H9 (cell line): ENCODE measurements at regions not wholly inside any gene's neighbourhood (a gene's known extent, or its start where the extent isn't known, plus 50 kb on each side); places are given as distances from the start of the nearest gene placed in this dataset.

Experiments used
- DNase-seq: peaks from one replicate; pipeline ENCODE4 v3.0.0-alpha.2; 2017
- H2AFZ ChIP-seq: one replicate; pipeline ENCODE4 v1.6.1; 2013; ENCODE audit warnings: mild to moderate bottlenecking, low read length, control low read depth, moderate library complexity
- H2AK5ac ChIP-seq: 2 replicates; pipeline ENCODE4 v1.6.1; 2013; ENCODE audit warnings: low read length, control low read depth, mixed read lengths; ENCODE audit not compliant: insufficient read length
- H2BK120ac ChIP-seq: one replicate; pipeline ENCODE4 v1.6.1; 2013; ENCODE audit warnings: low read depth, mild to moderate bottlenecking, low read length, control low read depth, inconsistent platforms; ENCODE audit not compliant: poor library complexity, severe bottlenecking
- H2BK12ac ChIP-seq: 2 replicates; pipeline ENCODE4 v1.6.1; 2013; ENCODE audit warnings: low read length, control low read depth, mixed read lengths, low read depth; ENCODE audit not compliant: insufficient read length
- H2BK15ac ChIP-seq: 2 replicates; pipeline ENCODE4 v1.6.1; 2013; ENCODE audit warnings: low read depth, low read length, control low read depth
- H2BK20ac ChIP-seq: one replicate; pipeline ENCODE4 v1.6.1; 2013; ENCODE audit warnings: low read depth, mild to moderate bottlenecking, low read length, control low read depth, inconsistent platforms; ENCODE audit not compliant: poor library complexity, severe bottlenecking
- H2BK5ac ChIP-seq: 2 replicates; pipeline ENCODE4 v1.6.1; 2013; ENCODE audit warnings: low read length, control low read depth, mixed read lengths; ENCODE audit not compliant: insufficient read length
- H3K14ac ChIP-seq: 2 replicates; pipeline ENCODE4 v1.6.1; 2013; ENCODE audit warnings: low read length, control low read depth; ENCODE audit not compliant: insufficient read depth
- H3K18ac ChIP-seq: 2 replicates; pipeline ENCODE4 v1.6.1; 2013; ENCODE audit warnings: low read depth, mild to moderate bottlenecking, mixed read lengths, low read length, control low read depth; ENCODE audit not compliant: insufficient read length
- H3K23ac ChIP-seq: 2 replicates; pipeline ENCODE4 v1.6.1; 2013; ENCODE audit warnings: low read length, control low read depth, mixed read lengths, low read depth; ENCODE audit not compliant: insufficient read length
- H3K23me2 ChIP-seq: 2 replicates; pipeline ENCODE4 v1.6.1; 2013; ENCODE audit warnings: low read depth, mild to moderate bottlenecking, mixed read lengths, low read length, control low read depth; ENCODE audit not compliant: insufficient read length, poor library complexity, severe bottlenecking
- H3K27ac ChIP-seq: 2 replicates; pipeline ENCODE4 v1.5.1; 2013; ENCODE audit warnings: low read length, control low read depth, mixed read lengths, low read depth; ENCODE audit not compliant: insufficient read length
- H3K27me3 ChIP-seq: 2 replicates; pipeline ENCODE4 v1.6.1; 2013; ENCODE audit warnings: low read length, control low read depth, inconsistent platforms; ENCODE audit not compliant: insufficient read depth
- H3K4ac ChIP-seq: 2 replicates; pipeline ENCODE4 v1.6.1; 2013; ENCODE audit warnings: low read depth, mild to moderate bottlenecking, control low read depth, inconsistent platforms, low read length, moderate library complexity
- H3K4me1 ChIP-seq: 2 replicates; pipeline ENCODE4 v1.6.1; 2013; ENCODE audit warnings: low read length, control low read depth, inconsistent platforms; ENCODE audit not compliant: insufficient read depth
- H3K4me2 ChIP-seq: 2 replicates; pipeline ENCODE4 v1.6.1; 2013; ENCODE audit warnings: low read length, control low read depth, mixed read lengths; ENCODE audit not compliant: insufficient read length, insufficient read depth
- H3K56ac ChIP-seq: 2 replicates; pipeline ENCODE4 v1.6.1; 2013; ENCODE audit warnings: low read depth, mild to moderate bottlenecking, mixed read lengths, low read length, control low read depth; ENCODE audit not compliant: insufficient read length
- H3K79me1 ChIP-seq: 2 replicates; pipeline ENCODE4 v1.6.1; 2013; ENCODE audit warnings: low read depth, mild to moderate bottlenecking, moderate library complexity, low read length, control low read depth, inconsistent platforms; ENCODE audit not compliant: insufficient read depth, poor library complexity, severe bottlenecking
- H3K79me2 ChIP-seq: 2 replicates; pipeline ENCODE4 v1.6.1; 2013; ENCODE audit warnings: low read length, control low read depth, inconsistent platforms; ENCODE audit not compliant: insufficient read depth
- H3K9ac ChIP-seq: 2 replicates; pipeline ENCODE4 v1.6.1; 2013; ENCODE audit warnings: low read length, control low read depth, mixed read lengths; ENCODE audit not compliant: insufficient read length; ENCODE audit errors: extremely low read depth
- H3K9me3 ChIP-seq: one replicate; pipeline ENCODE4 v1.6.1; 2013; ENCODE audit warnings: low read depth, low read length, inconsistent platforms; ENCODE audit not compliant: control insufficient read depth
- H3T11ph ChIP-seq: one replicate; pipeline ENCODE4 v1.6.1; 2013; ENCODE audit warnings: mild to moderate bottlenecking, low read length, control low read depth, inconsistent platforms
- H4K20me1 ChIP-seq: one replicate; pipeline ENCODE4 v1.6.1; 2013; ENCODE audit not compliant: control insufficient read depth, insufficient read length, insufficient read depth
- H4K5ac ChIP-seq: 2 replicates; pipeline ENCODE4 v1.6.1; 2013; ENCODE audit warnings: low read depth, mild to moderate bottlenecking, mixed read lengths, low read length, control low read depth; ENCODE audit not compliant: insufficient read length
- H4K8ac ChIP-seq: replicated peaks from 2 replicates; pipeline ENCODE4 v1.6.1; 2013; ENCODE audit warnings: low read length, control low read depth, mixed read lengths, low read depth; ENCODE audit not compliant: insufficient read length
- H4K91ac ChIP-seq: 2 replicates; pipeline ENCODE4 v1.6.1; 2013; ENCODE audit warnings: low read depth, mild to moderate bottlenecking, moderate library complexity, mixed read lengths, low read length, control low read depth; ENCODE audit not compliant: insufficient read length
- H3K27ac Mint-ChIP-seq, 3 experiments: 2 replicates in 2 of 3; 3 replicates in 1 of 3; pipeline ENCODE4 v1.8.0; 2020 to 2021; ENCODE audit warnings: mixed read lengths in 3 of 3, mild to moderate bottlenecking in 1 of 3, moderate library complexity in 1 of 3
- H3K27me3 Mint-ChIP-seq: 2 replicates; pipeline ENCODE4 v1.8.0; 2021; ENCODE audit warnings: low read depth, mild to moderate bottlenecking, moderate library complexity, mixed read lengths
- H3K36me3 Mint-ChIP-seq, 3 experiments: 2 replicates in 2 of 3; 3 replicates in 1 of 3; pipeline ENCODE4 v1.8.0; 2020 to 2021; ENCODE audit warnings: low read depth in 3 of 3, mixed read lengths in 3 of 3; ENCODE audit not compliant: insufficient read depth in 1 of 3
- H3K4me1 Mint-ChIP-seq, 2 experiments: 2 replicates each; pipeline ENCODE4 v1.8.0; 2020; ENCODE audit warnings: mixed read lengths in 2 of 2
- H3K4me3 Mint-ChIP-seq, 2 experiments: 2 replicates in 1 of 2; 3 replicates in 1 of 2; pipeline ENCODE4 v1.8.0; 2020 to 2021; ENCODE audit warnings: mild to moderate bottlenecking in 2 of 2, mixed read lengths in 2 of 2, moderate library complexity in 1 of 2
- H3K9me3 Mint-ChIP-seq, 2 experiments: 2 replicates in 1 of 2; 3 replicates in 1 of 2; pipeline ENCODE4 v1.8.0; 2020; ENCODE audit warnings: mild to moderate bottlenecking in 2 of 2, mixed read lengths in 2 of 2, moderate library complexity in 1 of 2
- WGBS: extraction: QIAGEN DNeasy Blood & Tissue Kit; methylation state at CpG from one replicate; pipeline ENCODE4 v1.1.7; 2013; ENCODE audit warnings: missing lambda C conversion rate, low lambda C conversion rate, mixed read lengths; ENCODE audit not compliant: insufficient read length; ENCODE audit errors: extremely low coverage; 5-methylcytosine and 5-hydroxymethylcytosine counted together
- TF ChIP-seq, protein P1 (sequence below): fragments of 200-600 bp; sonication (generic); conservative IDR thresholded peaks from 3 replicates; pipeline ENCODE4 v1.8.0; 2021; ENCODE audit warnings: antibody characterized with exemption, mild to moderate bottlenecking

- H3T11ph ChIP-seq = no peak overlapping the region
- no peak overlapping the region for H3K27ac ChIP-seq
- no peak overlapping the region for H2AFZ ChIP-seq
- peaks cover 19 to 25% of the 10 kb centered on the region in 2 experiments for H3K4me1 Mint-ChIP-seq
- H3K4me3 Mint-ChIP-seq = no peak overlapping the region
- H2BK20ac ChIP-seq = no peak overlapping the region
- no peak overlapping the region for H4K91ac ChIP-seq
- no peaks in the 10 kb centered on the region for H3K23me2 ChIP-seq
- no peak overlapping the region for H3K18ac ChIP-seq
- no peak overlapping the region for H3K9ac ChIP-seq
- H2BK5ac ChIP-seq = no peak overlapping the region
- H2BK12ac ChIP-seq = no peak overlapping the region
- no peaks in the 10 kb centered on the region for H3K79me1 ChIP-seq
- no peaks in the 10 kb centered on the region for H3K9me3 ChIP-seq
- WGBS = no CpG with 5 or more reads among the region's 1 CpG
- no peak overlapping the region for H3K4ac ChIP-seq
- H4K8ac ChIP-seq = no peak overlapping the region
- H3K4me1 ChIP-seq = no peaks in the 10 kb centered on the region
- H3K79me2 ChIP-seq = no peaks in the 10 kb centered on the region
- H3K27ac Mint-ChIP-seq = no peak overlapping the region
- no peak overlapping the region for H3K56ac ChIP-seq
- H2BK120ac ChIP-seq = no peak overlapping the region
- H3K27me3 ChIP-seq = no peaks in the 10 kb centered on the region
- peaks cover 0 to 3% of the 10 kb centered on the region in 2 experiments; a peak in 1 of 5 replicates for H3K9me3 Mint-ChIP-seq
- no peak overlapping the region for H3K4me2 ChIP-seq
- H4K5ac ChIP-seq = no peak overlapping the region
- TF ChIP-seq, protein P1, sequence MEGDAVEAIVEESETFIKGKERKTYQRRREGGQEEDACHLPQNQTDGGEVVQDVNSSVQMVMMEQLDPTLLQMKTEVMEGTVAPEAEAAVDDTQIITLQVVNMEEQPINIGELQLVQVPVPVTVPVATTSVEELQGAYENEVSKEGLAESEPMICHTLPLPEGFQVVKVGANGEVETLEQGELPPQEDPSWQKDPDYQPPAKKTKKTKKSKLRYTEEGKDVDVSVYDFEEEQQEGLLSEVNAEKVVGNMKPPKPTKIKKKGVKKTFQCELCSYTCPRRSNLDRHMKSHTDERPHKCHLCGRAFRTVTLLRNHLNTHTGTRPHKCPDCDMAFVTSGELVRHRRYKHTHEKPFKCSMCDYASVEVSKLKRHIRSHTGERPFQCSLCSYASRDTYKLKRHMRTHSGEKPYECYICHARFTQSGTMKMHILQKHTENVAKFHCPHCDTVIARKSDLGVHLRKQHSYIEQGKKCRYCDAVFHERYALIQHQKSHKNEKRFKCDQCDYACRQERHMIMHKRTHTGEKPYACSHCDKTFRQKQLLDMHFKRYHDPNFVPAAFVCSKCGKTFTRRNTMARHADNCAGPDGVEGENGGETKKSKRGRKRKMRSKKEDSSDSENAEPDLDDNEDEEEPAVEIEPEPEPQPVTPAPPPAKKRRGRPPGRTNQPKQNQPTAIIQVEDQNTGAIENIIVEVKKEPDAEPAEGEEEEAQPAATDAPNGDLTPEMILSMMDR = no peak
- H2BK15ac ChIP-seq = no peak overlapping the region
- peaks cover 0 to 4% (median 0%) of the 10 kb centered on the region in 3 experiments; a peak in 2 of 7 replicates for H3K36me3 Mint-ChIP-seq
- H2AK5ac ChIP-seq = no peak overlapping the region
- no peak overlapping the region for H3K23ac ChIP-seq
- H3K14ac ChIP-seq = no peak overlapping the region
- no peak for DNase-seq
- H3K27me3 Mint-ChIP-seq = no peaks in the 10 kb centered on the region
- no peaks in the 10 kb centered on the region for H4K20me1 ChIP-seq
Measured at GRCh38 chr4:13306356-13306755, 177.8 kb downstream of the RAB28 start.
